ENCODE measurements at regions not wholly inside any gene's neighbourhood (a gene's known extent, or its start where the extent isn't known, plus 50 kb on each side); places are given as distances from the start of the nearest gene placed in this dataset.

DNA sequence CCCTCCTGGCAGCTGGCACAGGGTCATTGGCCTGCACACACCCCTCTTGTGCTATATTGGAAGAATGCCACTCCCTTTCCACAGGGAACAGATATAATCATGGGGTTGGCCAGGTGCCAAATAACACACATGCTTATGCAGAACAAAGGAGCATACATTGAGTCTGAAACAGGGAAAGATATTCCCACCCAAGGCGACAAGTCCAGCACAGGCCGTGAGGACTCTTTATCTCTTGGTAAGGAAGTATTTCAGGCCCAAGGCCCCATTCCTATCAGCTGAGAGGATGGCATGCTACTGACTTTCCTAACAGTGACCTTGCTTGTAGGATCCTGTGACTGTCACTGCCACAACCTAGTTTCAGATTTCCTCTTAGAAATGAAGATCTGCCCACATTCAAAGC, 59.0 kb upstream of the STXBP6 start:
- Histone ChIP-seq H3K27ac (ENCODE audit: low read length) (no peak overlapping the region), H4K20me1 (ENCODE audit: insufficient read depth) (no peaks in the 10 kb centered on the region), H3K27me3 (ENCODE audit: insufficient read depth, low read depth, low read length) (no peaks in the 10 kb centered on the region), H2AFZ (ENCODE audit: low read depth, low read length) (no peak overlapping the region), H3K79me2 (replicated peaks; ENCODE audit: insufficient read depth, low read length) (no peaks in the 10 kb centered on the region), H3K9me3 (ENCODE audit: low read length) (no peaks in the 10 kb centered on the region), H3K4me2 (ENCODE audit: low read length) (no peak overlapping the region), H3K4me3 (ENCODE audit: low read length) (no peak overlapping the region), H3F3A (ENCODE audit: insufficient read depth, low read length, poor library complexity, severe bottlenecking) (no peaks in the 10 kb centered on the region), H3K9ac (ENCODE audit: low read length) (no peak overlapping the region), H3K36me3 (ENCODE audit: insufficient read depth, low read length) (no peaks in the 10 kb centered on the region), H3K9me2 (ENCODE audit: insufficient read depth, low read length) (no peaks in the 10 kb centered on the region)
- TF ChIP-seq EP300 (conservative IDR thresholded peaks at IDR 0.05; ENCODE audit: poor library complexity, severe bottlenecking) (no peak), RAD21 (conservative IDR thresholded peaks at IDR 0.05) (no peak), POLR2AphosphoS5 (IDR thresholded peaks at IDR 0.05) (no peak), TAF1 (IDR thresholded peaks at IDR 0.05; ENCODE audit: low read depth) (no peak), EZH2 (IDR thresholded peaks at IDR 0.05; ENCODE audit: borderline replicate concordance, insufficient read depth, low read length, poor library complexity, severe bottlenecking) (no peak), SMC3 (conservative IDR thresholded peaks at IDR 0.05; ENCODE audit: poor library complexity) (no peak), MXI1 (conservative IDR thresholded peaks at IDR 0.05; ENCODE audit: poor library complexity, severe bottlenecking) (no peak)
- TF ChIP-seq, protein P1, sequence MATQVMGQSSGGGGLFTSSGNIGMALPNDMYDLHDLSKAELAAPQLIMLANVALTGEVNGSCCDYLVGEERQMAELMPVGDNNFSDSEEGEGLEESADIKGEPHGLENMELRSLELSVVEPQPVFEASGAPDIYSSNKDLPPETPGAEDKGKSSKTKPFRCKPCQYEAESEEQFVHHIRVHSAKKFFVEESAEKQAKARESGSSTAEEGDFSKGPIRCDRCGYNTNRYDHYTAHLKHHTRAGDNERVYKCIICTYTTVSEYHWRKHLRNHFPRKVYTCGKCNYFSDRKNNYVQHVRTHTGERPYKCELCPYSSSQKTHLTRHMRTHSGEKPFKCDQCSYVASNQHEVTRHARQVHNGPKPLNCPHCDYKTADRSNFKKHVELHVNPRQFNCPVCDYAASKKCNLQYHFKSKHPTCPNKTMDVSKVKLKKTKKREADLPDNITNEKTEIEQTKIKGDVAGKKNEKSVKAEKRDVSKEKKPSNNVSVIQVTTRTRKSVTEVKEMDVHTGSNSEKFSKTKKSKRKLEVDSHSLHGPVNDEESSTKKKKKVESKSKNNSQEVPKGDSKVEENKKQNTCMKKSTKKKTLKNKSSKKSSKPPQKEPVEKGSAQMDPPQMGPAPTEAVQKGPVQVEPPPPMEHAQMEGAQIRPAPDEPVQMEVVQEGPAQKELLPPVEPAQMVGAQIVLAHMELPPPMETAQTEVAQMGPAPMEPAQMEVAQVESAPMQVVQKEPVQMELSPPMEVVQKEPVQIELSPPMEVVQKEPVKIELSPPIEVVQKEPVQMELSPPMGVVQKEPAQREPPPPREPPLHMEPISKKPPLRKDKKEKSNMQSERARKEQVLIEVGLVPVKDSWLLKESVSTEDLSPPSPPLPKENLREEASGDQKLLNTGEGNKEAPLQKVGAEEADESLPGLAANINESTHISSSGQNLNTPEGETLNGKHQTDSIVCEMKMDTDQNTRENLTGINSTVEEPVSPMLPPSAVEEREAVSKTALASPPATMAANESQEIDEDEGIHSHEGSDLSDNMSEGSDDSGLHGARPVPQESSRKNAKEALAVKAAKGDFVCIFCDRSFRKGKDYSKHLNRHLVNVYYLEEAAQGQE (IDR thresholded peaks at IDR 0.05; ENCODE audit: borderline replicate concordance) = no peak
- TF ChIP-seq, protein P2, sequence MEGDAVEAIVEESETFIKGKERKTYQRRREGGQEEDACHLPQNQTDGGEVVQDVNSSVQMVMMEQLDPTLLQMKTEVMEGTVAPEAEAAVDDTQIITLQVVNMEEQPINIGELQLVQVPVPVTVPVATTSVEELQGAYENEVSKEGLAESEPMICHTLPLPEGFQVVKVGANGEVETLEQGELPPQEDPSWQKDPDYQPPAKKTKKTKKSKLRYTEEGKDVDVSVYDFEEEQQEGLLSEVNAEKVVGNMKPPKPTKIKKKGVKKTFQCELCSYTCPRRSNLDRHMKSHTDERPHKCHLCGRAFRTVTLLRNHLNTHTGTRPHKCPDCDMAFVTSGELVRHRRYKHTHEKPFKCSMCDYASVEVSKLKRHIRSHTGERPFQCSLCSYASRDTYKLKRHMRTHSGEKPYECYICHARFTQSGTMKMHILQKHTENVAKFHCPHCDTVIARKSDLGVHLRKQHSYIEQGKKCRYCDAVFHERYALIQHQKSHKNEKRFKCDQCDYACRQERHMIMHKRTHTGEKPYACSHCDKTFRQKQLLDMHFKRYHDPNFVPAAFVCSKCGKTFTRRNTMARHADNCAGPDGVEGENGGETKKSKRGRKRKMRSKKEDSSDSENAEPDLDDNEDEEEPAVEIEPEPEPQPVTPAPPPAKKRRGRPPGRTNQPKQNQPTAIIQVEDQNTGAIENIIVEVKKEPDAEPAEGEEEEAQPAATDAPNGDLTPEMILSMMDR (IDR thresholded peaks at IDR 0.05; ENCODE audit: poor library complexity, severe bottlenecking) = no peak

DNA sequence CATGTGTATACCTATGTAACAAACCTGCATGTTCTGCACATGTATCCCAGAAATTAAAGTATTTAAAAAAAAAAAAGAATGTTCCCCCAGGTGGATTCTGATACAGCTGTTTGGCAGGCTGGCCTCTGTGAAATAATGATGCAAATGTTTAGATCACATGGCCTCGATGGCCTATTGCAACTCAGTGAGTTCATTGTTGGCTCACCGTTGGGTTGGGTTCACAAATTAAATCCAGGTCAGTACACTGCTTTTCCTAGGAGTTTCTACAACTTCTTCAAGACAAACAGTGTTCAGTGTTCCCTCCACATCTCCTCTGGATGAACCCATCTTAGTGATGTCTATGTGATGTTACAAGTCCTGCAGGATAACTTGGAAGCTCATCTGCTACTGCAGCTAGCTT, 58.3 kb upstream of the STXBP6 start:
- no peak for TF ChIP-seq RAD21 (conservative IDR thresholded peaks at IDR 0.05)
- no peak for TF ChIP-seq TAF1 (IDR thresholded peaks at IDR 0.05; ENCODE audit: low read depth)
- no peak for TF ChIP-seq EP300 (conservative IDR thresholded peaks at IDR 0.05; ENCODE audit: poor library complexity, severe bottlenecking)
- TF ChIP-seq POLR2AphosphoS5 (IDR thresholded peaks at IDR 0.05) = no peak
- TF ChIP-seq, protein P1 (IDR thresholded peaks at IDR 0.05; ENCODE audit: borderline replicate concordance) = no peak
- no peak for TF ChIP-seq MXI1 (conservative IDR thresholded peaks at IDR 0.05; ENCODE audit: poor library complexity, severe bottlenecking)
- no peak for TF ChIP-seq EZH2 (IDR thresholded peaks at IDR 0.05; ENCODE audit: borderline replicate concordance, insufficient read depth, low read length, poor library complexity, severe bottlenecking)
- TF ChIP-seq, protein P2 (IDR thresholded peaks at IDR 0.05; ENCODE audit: poor library complexity, severe bottlenecking) = no peak
- no peak for TF ChIP-seq SMC3 (conservative IDR thresholded peaks at IDR 0.05; ENCODE audit: poor library complexity)

More for the DNA sequence above, 58.3 kb upstream of the STXBP6 start:
- H3K4me2 ChIP-seq (ENCODE audit: low read length) = no peak overlapping the region
- no peaks in the 10 kb centered on the region for H3K27me3 ChIP-seq (ENCODE audit: insufficient read depth, low read depth, low read length)
- H3K79me2 ChIP-seq (replicated peaks; ENCODE audit: insufficient read depth, low read length) = no peaks in the 10 kb centered on the region
- no peak overlapping the region for H2AFZ ChIP-seq (ENCODE audit: low read depth, low read length)
- no peaks in the 10 kb centered on the region for H3K9me2 ChIP-seq (ENCODE audit: insufficient read depth, low read length)
- no peak overlapping the region for H3K4me3 ChIP-seq (ENCODE audit: low read length)
- H3K36me3 ChIP-seq (ENCODE audit: insufficient read depth, low read length) = no peaks in the 10 kb centered on the region
- no peak overlapping the region for H3K9ac ChIP-seq (ENCODE audit: low read length)
- no peaks in the 10 kb centered on the region for H4K20me1 ChIP-seq (ENCODE audit: insufficient read depth)
- H3F3A ChIP-seq (ENCODE audit: insufficient read depth, low read length, poor library complexity, severe bottlenecking) = no peaks in the 10 kb centered on the region
- H3K9me3 ChIP-seq (ENCODE audit: low read length) = no peaks in the 10 kb centered on the region
- no peak overlapping the region for H3K27ac ChIP-seq (ENCODE audit: low read length)
